GM23338 (cell line): ENCODE measurements at regions not wholly inside any gene's neighbourhood (a gene's known extent, or its start where the extent isn't known, plus 50 kb on each side); places are given as distances from the start of the nearest gene placed in this dataset.
"Not testable (repeated sequence)": the region's sequence is repeated elsewhere in the genome, so short reads cannot be mapped to it uniquely, and the experiment has no call there.

ENCODE experiments used
- ATAC-seq: fragments of 200-7000 bp; cut with Tn5 transposase; 3 replicates; pipeline ENCODE4 v1.9.1; 2020
- DNase-seq: peaks from one replicate; pipeline ENCODE4 v3.0.0-alpha.2; 2015; ENCODE audit warnings: low spot score
- H2AFZ ChIP-seq: fragments of 200-600 bp; sonication (generic); 2 replicates; pipeline ENCODE4 v1.8.0; 2016; ENCODE audit warnings: antibody characterized with exemption, mild to moderate bottlenecking, moderate library complexity
- H3F3A ChIP-seq: fragments of 200-600 bp; sonication (generic); replicated peaks from 2 replicates; pipeline ENCODE4 v1.8.0; 2017; ENCODE audit warnings: antibody characterized with exemption, mixed run types, low read depth
- H3K27ac ChIP-seq: fragments of 200-600 bp; sonication (generic); 2 replicates; pipeline ENCODE4 v1.6.1; 2016; ENCODE audit warnings: low read depth
- H3K27me3 ChIP-seq: fragments of 200-600 bp; sonication (generic); 2 replicates; pipeline ENCODE4 v1.8.0; 2016; ENCODE audit warnings: mild to moderate bottlenecking, mixed run types, moderate library complexity; ENCODE audit not compliant: insufficient read depth
- H3K36me3 ChIP-seq: fragments of 200-600 bp; sonication (generic); 2 replicates; pipeline ENCODE4 v1.8.0; 2016; ENCODE audit warnings: mild to moderate bottlenecking; ENCODE audit not compliant: insufficient read depth
- H3K4me1 ChIP-seq: fragments of 200-600 bp; sonication (generic); 2 replicates; pipeline ENCODE4 v1.8.0; 2016; ENCODE audit warnings: mild to moderate bottlenecking, moderate library complexity; ENCODE audit not compliant: insufficient read depth
- H3K4me2 ChIP-seq: fragments of 200-600 bp; sonication (generic); 2 replicates; pipeline ENCODE4 v1.7.1; 2017; ENCODE audit warnings: mixed run types
- H3K4me3 ChIP-seq: fragments of 200-600 bp; sonication (generic); 2 replicates; pipeline ENCODE4 v1.6.1; 2016; ENCODE audit warnings: mixed run types
- H3K79me2 ChIP-seq: fragments of 200-600 bp; sonication (generic); replicated peaks from 2 replicates; pipeline ENCODE4 v1.8.0; 2017; ENCODE audit warnings: mild to moderate bottlenecking; ENCODE audit not compliant: insufficient read depth
- H3K9me2 ChIP-seq: fragments of 200-600 bp; sonication (generic); 2 replicates; pipeline ENCODE4 v1.8.0; 2017; ENCODE audit not compliant: insufficient read depth
- H4K20me1 ChIP-seq: fragments of 200-600 bp; sonication (generic); replicated peaks from 2 replicates; pipeline ENCODE4 v1.8.0; 2017; ENCODE audit warnings: mild to moderate bottlenecking; ENCODE audit not compliant: insufficient read depth
- H3K27ac Mint-ChIP-seq: 2 replicates; pipeline ENCODE4 v1.8.0; 2020; ENCODE audit warnings: inconsistent platforms, mild to moderate bottlenecking, moderate library complexity, mixed read lengths
- H3K27me3 Mint-ChIP-seq: 3 replicates; pipeline ENCODE4 v1.8.0; 2022; ENCODE audit warnings: low read depth, mild to moderate bottlenecking, moderate library complexity, mixed read lengths, inconsistent platforms; ENCODE audit not compliant: insufficient read depth, poor library complexity
- H3K36me3 Mint-ChIP-seq: 3 replicates; pipeline ENCODE4 v1.8.0; 2021; ENCODE audit warnings: low read depth, mild to moderate bottlenecking, inconsistent platforms, moderate library complexity, mixed read lengths
- H3K4me1 Mint-ChIP-seq: 3 replicates; pipeline ENCODE4 v1.8.0; 2020; ENCODE audit warnings: mild to moderate bottlenecking, inconsistent platforms, mixed read lengths
- H3K4me3 Mint-ChIP-seq: 3 replicates; pipeline ENCODE4 v1.8.0; 2021; ENCODE audit warnings: moderate library complexity, mild to moderate bottlenecking, inconsistent platforms, mixed read lengths
- H3K9me3 Mint-ChIP-seq: 3 replicates; pipeline ENCODE4 v1.8.0; 2020; ENCODE audit warnings: moderate library complexity, mild to moderate bottlenecking, inconsistent platforms, mixed read lengths
- JUNB ChIP-seq: IDR thresholded peaks from one replicate; pipeline ENCODE4 v1.6.1; 2016; ENCODE audit warnings: antibody characterized with exemption; ENCODE audit not compliant: unreplicated experiment
- TF ChIP-seq, protein P1 (sequence below): fragments of 250-450 bp; sonication (Bioruptor Pico); IDR thresholded peaks from 2 replicates; pipeline ENCODE4 v1.5.0; 2020; ENCODE audit warnings: mild to moderate bottlenecking, moderate library complexity

DNA sequence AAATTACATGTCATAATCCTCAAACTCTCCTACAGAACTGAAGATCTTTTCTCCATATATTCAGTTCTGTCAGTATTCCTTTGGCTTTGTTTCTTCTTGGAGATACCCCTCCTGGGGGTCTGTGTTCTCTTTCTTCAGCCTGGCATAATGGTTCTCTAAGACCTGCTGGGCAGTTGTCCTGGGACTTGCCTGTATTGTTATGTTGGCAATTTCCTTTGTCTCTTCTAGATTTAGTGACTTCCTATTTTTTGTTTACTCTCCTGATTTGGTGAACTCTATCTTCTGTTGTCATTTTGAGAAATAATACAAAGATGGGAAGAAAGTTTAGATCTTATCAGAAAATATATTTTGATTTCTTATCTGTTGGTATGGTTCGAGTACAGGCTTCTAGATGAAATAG, 127.8 kb downstream of the GOSR1 start:
- Histone ChIP-seq H3K27ac (no peak overlapping the region), H3K4me3 (no peak overlapping the region), H3K4me2 (peak overlapping the region; percentile 7), H3K36me3 (no peaks in the 10 kb centered on the region), H2AFZ (no peak overlapping the region), H3F3A (peaks cover under 1% of the 10 kb centered on the region; the same call in 1 of the 2 replicates), H3K79me2 (peaks cover 73% of the 10 kb centered on the region), H3K27me3 (no peaks in the 10 kb centered on the region), H4K20me1 (peaks cover 7% of the 10 kb centered on the region; the same call in 1 of the 2 replicates), H3K9me2 (no peaks in the 10 kb centered on the region), H3K4me1 (peaks cover 27% of the 10 kb centered on the region)
- Mint-ChIP-seq H3K36me3 (no peaks in the 10 kb centered on the region), H3K4me1 (peaks cover 25% of the 10 kb centered on the region), H3K9me3 (no peaks in the 10 kb centered on the region), H3K4me3 (peak overlapping the region; percentile 10; the same call in 1 of the 3 replicates), H3K27me3 (peaks cover 5% of the 10 kb centered on the region), H3K27ac (no peak overlapping the region)
- DNase-seq (peak; percentile 21), ATAC-seq (no peak)
- TF ChIP-seq, protein P1, sequence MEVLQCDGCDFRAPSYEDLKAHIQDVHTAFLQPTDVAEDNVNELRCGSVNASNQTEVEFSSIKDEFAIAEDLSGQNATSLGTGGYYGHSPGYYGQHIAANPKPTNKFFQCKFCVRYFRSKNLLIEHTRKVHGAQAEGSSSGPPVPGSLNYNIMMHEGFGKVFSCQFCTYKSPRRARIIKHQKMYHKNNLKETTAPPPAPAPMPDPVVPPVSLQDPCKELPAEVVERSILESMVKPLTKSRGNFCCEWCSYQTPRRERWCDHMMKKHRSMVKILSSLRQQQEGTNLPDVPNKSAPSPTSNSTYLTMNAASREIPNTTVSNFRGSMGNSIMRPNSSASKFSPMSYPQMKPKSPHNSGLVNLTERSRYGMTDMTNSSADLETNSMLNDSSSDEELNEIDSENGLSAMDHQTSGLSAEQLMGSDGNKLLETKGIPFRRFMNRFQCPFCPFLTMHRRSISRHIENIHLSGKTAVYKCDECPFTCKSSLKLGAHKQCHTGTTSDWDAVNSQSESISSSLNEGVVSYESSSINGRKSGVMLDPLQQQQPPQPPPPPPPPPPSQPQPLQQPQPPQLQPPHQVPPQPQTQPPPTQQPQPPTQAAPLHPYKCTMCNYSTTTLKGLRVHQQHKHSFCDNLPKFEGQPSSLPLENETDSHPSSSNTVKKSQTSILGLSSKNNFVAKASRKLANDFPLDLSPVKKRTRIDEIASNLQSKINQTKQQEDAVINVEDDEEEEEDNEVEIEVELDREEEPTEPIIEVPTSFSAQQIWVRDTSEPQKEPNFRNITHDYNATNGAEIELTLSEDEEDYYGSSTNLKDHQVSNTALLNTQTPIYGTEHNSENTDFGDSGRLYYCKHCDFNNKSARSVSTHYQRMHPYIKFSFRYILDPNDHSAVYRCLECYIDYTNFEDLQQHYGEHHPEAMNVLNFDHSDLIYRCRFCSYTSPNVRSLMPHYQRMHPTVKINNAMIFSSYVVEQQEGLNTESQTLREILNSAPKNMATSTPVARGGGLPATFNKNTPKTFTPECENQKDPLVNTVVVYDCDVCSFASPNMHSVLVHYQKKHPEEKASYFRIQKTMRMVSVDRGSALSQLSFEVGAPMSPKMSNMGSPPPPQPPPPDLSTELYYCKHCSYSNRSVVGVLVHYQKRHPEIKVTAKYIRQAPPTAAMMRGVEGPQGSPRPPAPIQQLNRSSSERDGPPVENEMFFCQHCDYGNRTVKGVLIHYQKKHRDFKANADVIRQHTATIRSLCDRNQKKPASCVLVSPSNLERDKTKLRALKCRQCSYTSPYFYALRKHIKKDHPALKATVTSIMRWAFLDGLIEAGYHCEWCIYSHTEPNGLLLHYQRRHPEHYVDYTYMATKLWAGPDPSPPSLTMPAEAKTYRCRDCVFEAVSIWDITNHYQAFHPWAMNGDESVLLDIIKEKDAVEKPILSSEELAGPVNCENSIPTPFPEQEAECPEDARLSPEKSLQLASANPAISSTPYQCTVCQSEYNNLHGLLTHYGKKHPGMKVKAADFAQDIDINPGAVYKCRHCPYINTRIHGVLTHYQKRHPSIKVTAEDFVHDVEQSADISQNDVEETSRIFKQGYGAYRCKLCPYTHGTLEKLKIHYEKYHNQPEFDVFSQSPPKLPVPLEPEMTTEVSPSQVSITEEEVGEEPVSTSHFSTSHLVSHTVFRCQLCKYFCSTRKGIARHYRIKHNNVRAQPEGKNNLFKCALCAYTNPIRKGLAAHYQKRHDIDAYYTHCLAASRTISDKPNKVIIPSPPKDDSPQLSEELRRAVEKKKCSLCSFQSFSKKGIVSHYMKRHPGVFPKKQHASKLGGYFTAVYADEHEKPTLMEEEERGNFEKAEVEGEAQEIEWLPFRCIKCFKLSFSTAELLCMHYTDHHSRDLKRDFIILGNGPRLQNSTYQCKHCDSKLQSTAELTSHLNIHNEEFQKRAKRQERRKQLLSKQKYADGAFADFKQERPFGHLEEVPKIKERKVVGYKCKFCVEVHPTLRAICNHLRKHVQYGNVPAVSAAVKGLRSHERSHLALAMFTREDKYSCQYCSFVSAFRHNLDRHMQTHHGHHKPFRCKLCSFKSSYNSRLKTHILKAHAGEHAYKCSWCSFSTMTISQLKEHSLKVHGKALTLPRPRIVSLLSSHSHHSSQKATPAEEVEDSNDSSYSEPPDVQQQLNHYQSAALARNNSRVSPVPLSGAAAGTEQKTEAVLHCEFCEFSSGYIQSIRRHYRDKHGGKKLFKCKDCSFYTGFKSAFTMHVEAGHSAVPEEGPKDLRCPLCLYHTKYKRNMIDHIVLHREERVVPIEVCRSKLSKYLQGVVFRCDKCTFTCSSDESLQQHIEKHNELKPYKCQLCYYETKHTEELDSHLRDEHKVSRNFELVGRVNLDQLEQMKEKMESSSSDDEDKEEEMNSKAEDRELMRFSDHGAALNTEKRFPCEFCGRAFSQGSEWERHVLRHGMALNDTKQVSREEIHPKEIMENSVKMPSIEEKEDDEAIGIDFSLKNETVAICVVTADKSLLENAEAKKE: peak; percentile 75
- TF ChIP-seq JUNB: no peak

DNA sequence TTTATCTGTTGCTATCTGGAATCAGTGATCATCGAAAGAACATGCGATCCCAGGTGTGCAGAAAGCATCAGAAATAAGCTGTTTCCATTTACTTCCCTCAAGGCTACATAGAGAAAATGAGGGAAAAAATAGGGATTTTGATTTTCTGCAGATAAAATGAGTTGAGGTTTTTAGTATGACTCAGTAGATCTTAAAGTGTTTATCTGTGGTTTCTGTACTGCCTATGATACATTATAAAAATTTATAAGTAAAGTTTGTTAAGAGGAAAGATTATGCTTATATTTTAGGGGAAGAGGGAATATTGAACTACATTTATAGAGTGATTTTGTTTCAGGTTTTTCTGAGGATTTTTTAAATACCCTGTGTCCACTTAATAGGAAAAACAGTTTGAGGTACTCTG, 125.2 kb downstream of the GOSR1 start:
- peak overlapping the region; percentile 97 for H3K4me3 Mint-ChIP-seq
- H3K4me3 ChIP-seq, H3K36me3 ChIP-seq, ATAC-seq, H4K20me1 ChIP-seq, H3K27ac ChIP-seq, H3K36me3 Mint-ChIP-seq, H3K27me3 ChIP-seq, H3K27ac Mint-ChIP-seq, H3K9me3 Mint-ChIP-seq, DNase-seq, H2AFZ ChIP-seq, H3K9me2 ChIP-seq, H3K27me3 Mint-ChIP-seq: not testable (repeated sequence)
- H3K4me1 Mint-ChIP-seq: peaks cover 33% of the 10 kb centered on the region
- Histone ChIP-seq H3K4me2 (peak overlapping the region; percentile 52), H3K4me1 (peaks cover 34% of the 10 kb centered on the region), H3K79me2 (peaks cover 64% of the 10 kb centered on the region), H3F3A (peaks cover 10% of the 10 kb centered on the region; the same call in 1 of the 2 replicates)

DNA sequence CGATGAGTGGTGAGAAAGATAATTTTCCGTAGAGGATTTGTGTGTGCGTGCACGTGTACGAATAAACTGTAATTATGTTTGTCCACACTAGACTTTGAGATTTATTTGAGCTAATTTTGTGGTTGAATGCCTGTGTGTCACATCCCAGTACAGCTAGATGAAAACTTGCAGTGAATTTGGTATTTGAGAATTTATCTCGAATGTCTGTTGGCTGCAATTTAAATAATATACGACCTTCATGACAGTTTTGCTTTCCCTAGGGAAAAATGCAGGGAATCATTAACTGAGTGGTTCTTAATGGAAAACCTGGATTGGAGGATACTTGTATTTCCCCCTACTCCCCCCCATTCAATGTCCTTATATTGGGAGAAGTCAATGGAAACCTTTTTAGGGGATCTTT, 124.8 kb downstream of the GOSR1 start:
- H4K20me1 ChIP-seq, H3K9me2 ChIP-seq, H3K27ac ChIP-seq: not testable (repeated sequence)

More for the DNA sequence above, 124.8 kb downstream of the GOSR1 start:
- H3K27ac Mint-ChIP-seq, H3K36me3 ChIP-seq, ATAC-seq, DNase-seq, H3K27me3 Mint-ChIP-seq, H3K36me3 Mint-ChIP-seq, H3K9me3 Mint-ChIP-seq, H3K27me3 ChIP-seq, H2AFZ ChIP-seq: not testable (repeated sequence)
- Histone ChIP-seq H3K79me2 (peaks cover 60% of the 10 kb centered on the region), H3K4me2 (peak overlapping the region; percentile 52), H3K4me3 (peak overlapping the region; percentile 90), H3F3A (peaks cover 10% of the 10 kb centered on the region; the same call in 1 of the 2 replicates), H3K4me1 (peaks cover 30% of the 10 kb centered on the region)
- peaks cover 30% of the 10 kb centered on the region for H3K4me1 Mint-ChIP-seq
- peak overlapping the region; percentile 97 for H3K4me3 Mint-ChIP-seq
